GM21529 (cell line): ENCODE measurements at regions not wholly inside any gene's neighbourhood (a gene's known extent, or its start where the extent isn't known, plus 50 kb on each side); places are given as distances from the start of the nearest gene placed in this dataset.
"Not testable (repeated sequence)": the region's sequence is repeated elsewhere in the genome, so short reads cannot be mapped to it uniquely, and the experiment has no call there.

Experiments used
- ATAC-seq: cut with Tn5 transposase; IDR thresholded peaks from one replicate; pipeline ENCODE4 v1.9.1; 2021; ENCODE audit not compliant: unreplicated experiment

GRCh38 chr5:118220556-118221195 is 767.7 kb downstream of the DTWD2 start:
- no peak for ATAC-seq

GRCh38 chr5:118211606-118212005 is 776.7 kb downstream of the DTWD2 start:
- ATAC-seq: no peak

DNA sequence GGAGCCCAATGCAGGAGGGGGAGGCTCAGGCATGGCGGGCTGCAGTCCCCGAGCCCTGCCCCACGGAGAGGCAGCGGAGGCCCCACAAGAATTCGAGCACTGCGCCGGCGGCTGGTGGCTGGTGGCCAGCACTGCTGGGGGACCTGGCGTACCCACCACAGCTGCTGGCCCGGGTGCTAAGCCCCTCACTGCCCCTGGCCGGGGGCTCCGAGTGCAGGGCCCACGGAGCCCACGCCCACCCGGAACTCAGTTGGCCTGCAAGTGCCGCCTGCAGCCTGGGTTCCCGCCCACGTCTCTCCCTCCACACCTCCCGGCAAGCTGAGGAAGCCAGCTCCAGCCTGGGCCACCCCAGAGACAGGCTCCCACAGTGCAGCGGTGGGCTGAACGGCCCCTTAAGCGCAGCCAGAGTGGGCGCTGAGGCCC is 780.3 kb downstream of the DTWD2 start:
- no peak for ATAC-seq

GRCh38 chr5:118199801-118200200 is 788.5 kb downstream of the DTWD2 start:
- ATAC-seq: no peak

- no peak for ATAC-seq
Measured at GRCh38 chr5:118196229-118196628, 792.1 kb downstream of the DTWD2 start.

DNA sequence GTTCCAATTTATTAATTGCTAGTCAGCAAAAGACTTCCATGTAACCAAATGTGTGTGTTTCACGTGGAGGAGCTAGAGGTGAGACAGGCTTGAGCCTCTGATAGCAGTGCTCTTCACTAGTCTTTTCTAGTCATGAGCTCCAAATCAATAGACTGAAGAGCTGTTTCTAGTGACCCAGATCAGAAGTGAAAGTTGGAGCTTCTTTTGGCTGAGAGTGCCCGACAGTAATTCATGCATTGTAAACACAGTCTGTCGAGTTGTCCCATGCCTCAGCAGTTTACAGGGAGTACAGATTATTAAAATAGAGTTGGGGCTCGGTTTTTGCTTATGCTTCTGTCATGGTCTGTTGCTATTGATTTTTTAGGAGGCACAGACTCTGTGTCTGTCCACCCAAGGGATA is 793.1 kb downstream of the DTWD2 start:
- ATAC-seq: no peak

DNA sequence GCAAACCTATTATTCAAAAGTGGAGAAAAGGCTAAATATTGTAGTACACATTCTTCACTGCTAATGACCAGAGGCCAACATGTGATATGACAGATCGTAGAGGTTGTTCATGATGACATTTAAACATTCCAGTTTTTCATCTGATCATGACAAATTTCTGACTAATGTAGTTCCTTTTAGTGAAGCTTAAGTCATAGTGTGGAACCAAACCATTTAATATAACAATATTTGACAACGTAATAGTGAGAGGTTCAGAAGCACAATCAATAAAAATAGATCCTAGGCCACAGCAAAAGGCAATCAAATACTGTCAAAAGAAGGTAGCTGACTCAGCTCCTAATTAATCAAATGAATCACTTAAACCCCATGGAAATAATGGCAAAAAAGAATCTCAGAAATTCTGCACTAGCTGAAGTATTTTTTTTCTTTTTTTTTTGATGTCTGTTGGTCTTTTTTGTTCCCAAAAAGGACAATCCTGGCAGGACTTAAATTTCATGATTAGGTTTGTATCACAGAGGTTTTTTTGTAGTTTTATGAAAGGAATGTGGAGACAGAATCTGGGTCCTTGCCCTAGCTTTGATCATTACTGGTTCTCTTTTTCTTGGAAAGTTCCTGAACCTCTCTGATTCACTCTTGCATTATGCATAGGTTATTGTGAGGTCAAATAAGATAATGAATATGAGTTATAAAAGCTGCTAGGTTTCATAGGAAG is 795.0 kb downstream of the DTWD2 start:
- no peak for ATAC-seq

- ATAC-seq: no peak
Measured at GRCh38 chr5:118185018-118185417, 803.3 kb downstream of the DTWD2 start.

DNA sequence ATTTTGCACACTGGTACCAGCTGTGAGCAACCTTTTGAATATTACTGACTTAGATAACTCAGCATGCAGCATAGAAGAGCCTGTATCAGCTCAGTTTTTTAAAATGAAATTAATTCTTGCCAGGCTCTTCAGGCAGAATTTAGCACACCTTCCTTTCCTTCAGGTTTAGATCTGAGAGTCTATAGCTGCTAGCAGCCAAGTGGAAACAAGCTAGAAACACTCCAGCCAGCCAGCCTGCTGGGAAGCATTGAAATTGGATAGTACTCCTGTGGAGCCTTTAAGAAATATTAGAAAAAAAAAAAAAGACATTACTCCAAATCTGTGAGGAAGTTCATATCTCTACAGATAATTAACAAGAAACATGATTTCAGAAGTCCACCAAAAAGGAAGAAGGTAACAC is 812.2 kb downstream of the DTWD2 start:
- ATAC-seq: no peak

- ATAC-seq: no peak
Measured at GRCh38 chr5:118174671-118175070, 813.7 kb downstream of the DTWD2 start.

DNA sequence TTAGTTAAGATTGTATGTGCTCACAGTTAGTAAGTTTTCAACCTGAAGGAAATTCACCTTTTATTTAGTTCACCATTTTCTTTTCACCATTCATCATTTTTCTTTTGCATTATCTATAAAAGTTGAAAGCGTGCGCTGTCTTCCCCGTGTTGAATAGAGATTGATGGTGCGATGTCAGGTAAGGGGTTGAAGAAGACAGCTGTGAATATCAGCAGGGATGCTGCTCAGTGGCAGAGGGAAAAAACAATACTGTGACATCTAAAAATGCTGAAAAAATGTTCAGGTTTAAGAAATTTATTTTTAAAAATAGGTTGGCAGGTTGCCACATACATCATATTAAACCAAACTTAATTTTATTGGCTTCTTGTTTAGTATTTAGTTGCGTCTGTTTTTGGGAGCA is 815.0 kb downstream of the DTWD2 start:
- ATAC-seq: no peak

GRCh38 chr5:118165619-118166018 is 822.7 kb downstream of the DTWD2 start:
- ATAC-seq: no peak

DNA sequence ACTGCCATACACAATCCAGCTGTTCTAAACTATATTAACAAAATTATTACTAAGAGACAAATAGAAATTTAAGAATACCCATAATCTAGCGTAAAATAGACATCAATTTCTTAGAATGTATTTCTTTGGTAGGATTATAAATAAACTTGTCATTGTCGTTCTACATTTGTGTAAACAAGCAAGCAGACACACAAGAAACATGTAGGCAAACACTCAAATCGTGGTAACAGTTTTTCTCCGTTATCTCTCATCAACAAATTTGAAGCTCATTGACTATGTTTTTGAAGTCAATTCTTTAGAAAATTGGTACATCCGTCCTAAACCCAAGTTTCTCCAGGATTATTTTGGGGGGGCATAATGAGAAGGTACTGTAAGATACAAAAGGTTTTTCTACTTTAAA is 832.2 kb downstream of the DTWD2 start:
- ATAC-seq: no peak

- ATAC-seq: no peak
Measured at GRCh38 chr5:118146824-118147223, 841.5 kb downstream of the DTWD2 start.

DNA sequence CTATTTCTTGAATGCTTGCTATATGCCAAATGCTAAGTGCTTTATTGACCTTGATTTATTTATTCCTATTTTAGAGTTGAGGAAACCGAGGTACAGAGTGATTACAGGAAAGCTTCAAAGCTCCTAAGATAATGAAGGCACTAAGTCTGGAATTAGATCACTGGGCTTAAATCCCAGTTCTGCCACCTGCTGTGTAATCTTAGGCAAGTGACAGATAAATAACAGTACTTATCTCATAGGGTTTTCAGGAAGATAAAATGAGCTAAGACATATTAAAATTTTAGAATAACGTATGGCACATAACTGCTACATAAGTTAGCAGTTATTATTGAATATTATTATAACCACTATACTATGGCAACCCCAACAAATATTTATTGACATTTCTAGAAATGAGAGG is 843.8 kb downstream of the DTWD2 start:
- ATAC-seq: no peak

GRCh38 chr5:118139361-118139760 is 849.0 kb downstream of the DTWD2 start:
- ATAC-seq: no peak

DNA sequence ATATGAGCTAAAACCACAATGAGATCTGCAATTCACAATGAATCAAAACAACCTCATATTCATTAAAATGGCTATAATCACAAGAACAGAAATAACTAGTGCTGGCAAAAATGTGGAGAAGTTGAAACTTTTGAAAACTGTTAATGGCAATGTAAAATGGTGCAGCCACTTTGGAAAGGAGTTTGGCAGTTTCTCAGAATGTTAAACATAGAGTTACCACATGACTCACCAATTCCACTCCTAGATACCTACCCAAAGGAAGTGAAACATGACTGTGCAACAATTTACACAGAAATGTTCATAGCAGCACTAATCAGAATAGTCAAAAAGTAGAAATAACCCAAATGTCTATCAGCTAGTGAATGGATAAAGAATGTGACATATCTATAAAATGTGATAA is 862.2 kb downstream of the DTWD2 start:
- no peak for ATAC-seq

GRCh38 chr5:118125687-118126086 is 862.7 kb downstream of the DTWD2 start:
- no peak for ATAC-seq

DNA sequence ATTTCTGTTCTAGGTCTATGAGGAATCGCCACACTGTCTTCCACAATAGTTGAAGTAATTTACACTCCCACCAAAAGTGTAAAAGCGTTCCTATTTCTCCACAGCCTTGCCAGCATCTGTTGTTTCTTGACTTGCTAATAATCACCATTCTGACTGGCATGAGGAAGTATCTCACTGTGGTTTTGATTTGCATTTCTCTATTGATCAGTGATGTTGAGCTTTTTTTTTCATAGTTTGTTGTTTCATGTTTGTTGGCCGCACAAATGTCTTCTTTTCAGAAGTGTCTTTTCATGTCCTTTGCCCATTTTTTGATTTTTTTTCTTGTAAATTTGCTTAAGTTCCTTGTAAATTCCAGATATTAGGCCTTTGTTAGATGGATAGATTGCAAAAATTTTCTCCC is 867.1 kb downstream of the DTWD2 start:
- ATAC-seq: no peak

GRCh38 chr5:118115791-118116190 is 872.6 kb downstream of the DTWD2 start:
- no peak for ATAC-seq

GRCh38 chr5:118111956-118112355 is 876.4 kb downstream of the DTWD2 start:
- no peak for ATAC-seq

DNA sequence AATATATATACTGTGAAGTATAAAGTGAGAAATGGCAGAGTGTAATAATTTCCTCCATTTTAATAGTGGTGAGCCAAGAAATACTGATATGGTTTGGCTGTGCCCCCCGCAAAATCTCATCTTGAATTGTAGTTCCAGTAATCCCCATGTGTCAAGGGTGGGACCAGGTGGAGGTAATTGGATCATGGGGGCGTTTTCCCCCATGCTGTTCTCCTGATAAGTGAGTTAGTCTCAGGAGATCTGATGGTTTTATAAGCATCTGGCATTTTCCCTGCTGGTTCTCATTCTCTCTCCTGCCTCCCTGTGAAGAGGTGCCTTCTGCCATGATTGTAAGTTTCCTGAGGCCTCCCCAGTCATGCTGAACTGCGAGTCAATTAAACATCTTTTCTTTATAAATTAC is 881.1 kb downstream of the DTWD2 start:
- ATAC-seq: not testable (repeated sequence)

DNA sequence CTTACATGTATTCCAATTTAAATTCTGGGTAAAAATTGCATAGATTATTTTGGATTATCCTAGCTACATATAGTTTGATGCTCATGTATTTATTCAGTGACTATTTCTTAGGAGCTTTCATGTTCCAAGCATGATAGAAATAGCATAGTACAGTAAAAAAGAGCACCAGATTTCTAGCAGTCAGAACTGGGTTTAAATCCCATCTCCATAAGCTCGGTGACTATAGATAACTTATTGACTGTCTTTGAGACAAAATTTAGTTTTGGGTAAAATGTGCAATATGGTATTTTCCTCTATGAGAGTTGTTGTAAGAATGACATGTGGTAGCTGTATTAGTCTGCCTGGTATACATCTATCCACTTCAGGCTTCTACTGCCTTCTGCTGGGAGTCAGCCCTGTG is 889.6 kb downstream of the DTWD2 start:
- ATAC-seq: no peak
